GM10248 (cell line): ENCODE measurements at regions not wholly inside any gene's neighbourhood (a gene's known extent, or its start where the extent isn't known, plus 50 kb on each side); places are given as distances from the start of the nearest gene placed in this dataset.

Experiments
- CTCF ChIA-PET: fragments of 300-600 bp; sonication (Branson Sonifier 250); formaldehyde crosslinking; extraction: SDS; loops from one replicate; lab custom pipeline; 2021; ENCODE audit warnings: antibody characterized with exemption; lab: Yijun Ruan, JAX
- POLR2A ChIA-PET: fragments of 350-650 bp; sonication (Branson Sonifier 250); formaldehyde crosslinking; extraction: SDS; loops from one replicate; lab custom pipeline; 2020; ENCODE audit warnings: antibody characterized with exemption; lab: Yijun Ruan, JAX
- DNase-seq: peaks from one replicate; pipeline ENCODE4 v3.0.0; 2012; ENCODE audit errors: extremely low spot score
- CTCF ChIP-seq: IDR thresholded peaks from 2 replicates; pipeline ENCODE4 v1.5.1; 2012; ENCODE audit warnings: mild to moderate bottlenecking, low read depth; ENCODE audit errors: extremely low read depth, missing control alignments, control extremely low read depth

- no peak for TF ChIP-seq CTCF
- no peak for DNase-seq
- ChIA-PET POLR2A (no interaction called here), CTCF (no interaction called here)
Observed at GRCh38 chr15:66894986-66895780, 170.2 kb upstream of the SMAD3 start.

GRCh38 chr15:66895794-66896453 lies 169.5 kb upstream of the SMAD3 start:
- ChIA-PET CTCF (interaction anchor here (1.2 kb wide), 1 partner anchor 11 kb away, joined by 3 read pairs; no protein-coding TSS in a partner anchor), POLR2A (no interaction called here)
- no peak for TF ChIP-seq CTCF
- DNase-seq: no peak

- POLR2A ChIA-PET: no interaction called here
- no peak for TF ChIP-seq CTCF
- no peak for DNase-seq
- CTCF ChIA-PET: interaction anchor here (1.0 to 1.2 kb wide), 2 partner anchors 9 to 12 kb away, joined by 3 read pairs; no protein-coding TSS in a partner anchor
Observed at GRCh38 chr15:66896611-66897010, 168.8 kb upstream of the SMAD3 start.

GRCh38 chr15:66897416-66897815 lies 168.0 kb upstream of the SMAD3 start:
- DNase-seq: no peak
- ChIA-PET POLR2A (no interaction called here), CTCF (interaction anchor here (1.0 kb wide), 1 partner anchor 9 kb away, joined by 3 read pairs; no protein-coding TSS in a partner anchor)
- no peak for TF ChIP-seq CTCF

GRCh38 chr15:66897971-66898370 lies 167.4 kb upstream of the SMAD3 start:
- POLR2A ChIA-PET: no interaction called here
- no peak for DNase-seq
- no peak for TF ChIP-seq CTCF
- CTCF ChIA-PET: no interaction called here

- ChIA-PET POLR2A (no interaction called here), CTCF (interaction anchor here (1.2 kb wide), 2 partner anchors 32 to 51 kb away, joined by 3 to 4 read pairs; no protein-coding TSS in a partner anchor)
- no peak for TF ChIP-seq CTCF
- DNase-seq: no peak
Observed at GRCh38 chr15:66898656-66899386, 166.6 kb upstream of the SMAD3 start.
